SK-N-SH (cell line): ENCODE measurements at regions not wholly inside any gene's neighbourhood (a gene's known extent, or its start where the extent isn't known, plus 50 kb on each side); places are given as distances from the start of the nearest gene placed in this dataset.
"Not testable (repeated sequence)": the region's sequence is repeated elsewhere in the genome, so short reads cannot be mapped to it uniquely, and the experiment has no call there.

Experiments
- CTCF ChIA-PET: fragments of 300-600, 350-600 bp; formaldehyde crosslinking; extraction: SDS; loops from one replicate; lab custom pipeline; 2021; lab: Yijun Ruan, JAX
- POLR2A ChIA-PET: fragments of 350-600 bp; sonication (Branson Sonifier 250); formaldehyde crosslinking; extraction: SDS; loops from one replicate; lab custom pipeline; 2020; ENCODE audit warnings: antibody characterized with exemption, inconsistent platforms; lab: Yijun Ruan, JAX
- DNase-seq: peaks from one replicate; pipeline ENCODE4 v3.0.0; 2012
- H2AFZ ChIP-seq: fragments of 200-600 bp; sonication (generic); 2 replicates; pipeline ENCODE4 v1.8.1; 2016; ENCODE audit warnings: antibody characterized with exemption, mild to moderate bottlenecking, low read depth
- H3F3A ChIP-seq: fragments of 200-600 bp; sonication (generic); replicated peaks from 2 replicates; pipeline ENCODE3; 2016; ENCODE audit warnings: antibody characterized with exemption, mild to moderate bottlenecking; ENCODE audit not compliant: insufficient read depth
- H3K27ac ChIP-seq, 2 experiments: fragments of 200-500 bp in 1 of 2; fragments of 200-600 bp in 1 of 2; sonication (Bioruptor generic) in 1 of 2; sonication (generic), shearing (Covaris generic) in 1 of 2; 2 replicates each; pipeline versions ENCODE4 v1.5.1 to v1.6.1; 2014 to 2016; ENCODE audit warnings: low read depth in 2 of 2, inconsistent platforms in 1 of 2, low read length in 1 of 2, mild to moderate bottlenecking in 1 of 2, mixed read lengths in 1 of 2
- H3K27me3 ChIP-seq: fragments of 200-600 bp; sonication (generic), shearing (Covaris generic); 2 replicates; pipeline ENCODE4 v1.6.1; 2016; ENCODE audit warnings: mixed run types; ENCODE audit not compliant: insufficient read depth
- H3K36me3 ChIP-seq, 2 experiments: fragments of 200-500 bp in 1 of 2; fragments of 200-600 bp in 1 of 2; sonication (Bioruptor generic) in 1 of 2; sonication (generic) in 1 of 2; replicated peaks in 1 of 2; 2 replicates each; pipeline versions ENCODE3 to v1.5.1; 2014 to 2016; ENCODE audit warnings: low read length in 1 of 2, mild to moderate bottlenecking in 1 of 2; ENCODE audit not compliant: insufficient read depth in 2 of 2, control insufficient read depth in 1 of 2
- H3K4me1 ChIP-seq, 2 experiments: fragments of 200-500 bp in 1 of 2; fragments of 200-600 bp in 1 of 2; sonication (Bioruptor generic) in 1 of 2; sonication (generic), shearing (Covaris generic) in 1 of 2; 2 replicates each; pipeline versions ENCODE4 v1.5.1 to v1.6.1; 2014 to 2016; ENCODE audit warnings: low read depth in 1 of 2, low read length in 1 of 2, mixed run types in 1 of 2; ENCODE audit not compliant: insufficient read depth in 2 of 2, control insufficient read depth in 1 of 2
- H3K4me2 ChIP-seq: fragments of 200-600 bp; sonication (generic), shearing (Covaris generic); 2 replicates; pipeline ENCODE4 v1.6.1; 2017; ENCODE audit warnings: mixed run types
- H3K4me3 ChIP-seq, 2 experiments: fragments of 200-500 bp in 1 of 2; fragments of 200-600 bp in 1 of 2; sonication (Bioruptor generic) in 1 of 2; sonication (generic), shearing (Covaris generic) in 1 of 2; 2 replicates each; pipeline versions ENCODE4 v1.5.1 to v1.8.1; 2014 to 2016; ENCODE audit warnings: low read depth in 2 of 2, inconsistent platforms in 1 of 2, low read length in 1 of 2, mild to moderate bottlenecking in 1 of 2, mixed read lengths in 1 of 2, moderate library complexity in 1 of 2
- H3K79me2 ChIP-seq: fragments of 200-600 bp; sonication (generic); 2 replicates; pipeline ENCODE4 v1.8.1; 2017; ENCODE audit warnings: mild to moderate bottlenecking; ENCODE audit not compliant: insufficient read depth
- H3K9ac ChIP-seq: fragments of 200-600 bp; sonication (generic); 2 replicates; pipeline ENCODE4 v1.6.1; 2017; ENCODE audit warnings: mixed run types
- H3K9me2 ChIP-seq: fragments of 200-600 bp; sonication (generic); 2 replicates; pipeline ENCODE4 v1.6.1; 2017; ENCODE audit warnings: mixed run types
- H3K9me3 ChIP-seq: fragments of 200-600 bp; sonication (generic); 2 replicates; pipeline ENCODE4 v1.6.1; 2017; ENCODE audit warnings: mixed run types, mild to moderate bottlenecking, moderate library complexity
- H4K20me1 ChIP-seq: fragments of 200-600 bp; sonication (generic); 2 replicates; pipeline ENCODE4 v1.6.1; 2017; ENCODE audit warnings: mild to moderate bottlenecking, mixed run types; ENCODE audit not compliant: insufficient read depth
- CHD2 ChIP-seq: fragments of 150-350 bp; IDR thresholded peaks from 2 replicates; pipeline ENCODE4 v1.6.1; 2018; ENCODE audit warnings: low read length; ENCODE audit not compliant: partially characterized antibody
- ELF1 ChIP-seq: IDR thresholded peaks from 2 replicates; pipeline ENCODE4 v1.4.0; 2012
- FOXJ3 ChIP-seq: sonication (generic); formaldehyde crosslinking; IDR thresholded peaks from 2 replicates; pipeline ENCODE4 v1.5.1; 2020; ENCODE audit warnings: mild to moderate bottlenecking, missing genetic modification reagents
- FOXM1 ChIP-seq: IDR thresholded peaks from 2 replicates; pipeline ENCODE4 v1.4.0; 2012; ENCODE audit warnings: low read depth, mild to moderate bottlenecking
- GATA2 ChIP-seq: sonication (generic); formaldehyde crosslinking; IDR thresholded peaks from 2 replicates; pipeline ENCODE4 v1.5.0; 2020; ENCODE audit warnings: mild to moderate bottlenecking, missing genetic modification reagents
- NFIC ChIP-seq: IDR thresholded peaks from 2 replicates; pipeline ENCODE4 v1.4.0; 2012; ENCODE audit warnings: borderline replicate concordance
- POLR2AphosphoS5 ChIP-seq: IDR thresholded peaks from 2 replicates; pipeline ENCODE4 v1.6.1; 2012; ENCODE audit warnings: low read depth, low read length
- RCOR1 ChIP-seq: fragments of 150-350 bp; IDR thresholded peaks from 2 replicates; pipeline ENCODE4 v1.6.1; 2017; ENCODE audit warnings: antibody characterized with exemption, low read length
- RFX5 ChIP-seq: IDR thresholded peaks from 2 replicates; pipeline ENCODE4 v1.6.1; 2012; ENCODE audit warnings: mild to moderate bottlenecking, improper control_type of control experiment, low read length
- TAF1 ChIP-seq: IDR thresholded peaks from 2 replicates; pipeline ENCODE4 v1.6.1; 2012; ENCODE audit warnings: low read depth, mild to moderate bottlenecking, low read length, moderate library complexity, borderline replicate concordance
- TEAD4 ChIP-seq: IDR thresholded peaks from 2 replicates; pipeline ENCODE4 v1.4.0; 2012; ENCODE audit warnings: mild to moderate bottlenecking, borderline replicate concordance; ENCODE audit not compliant: insufficient read depth
- WGBS: methylation state at CpG from one replicate; pipeline ENCODE4 v1.1.6; 2017; ENCODE audit warnings: low lambda C conversion rate; 5-methylcytosine and 5-hydroxymethylcytosine counted together
- TF ChIP-seq, protein P1 (sequence below): fragments of 200-600 bp; sonication (generic); IDR thresholded peaks from 2 replicates; pipeline ENCODE4 v1.6.1; 2017; ENCODE audit warnings: antibody characterized with exemption, mild to moderate bottlenecking, moderate library complexity
- TF ChIP-seq, protein P2 (sequence below): IDR thresholded peaks from 2 replicates; pipeline ENCODE4; 2012
- TF ChIP-seq, protein P3 (sequence below): IDR thresholded peaks from 2 replicates; pipeline ENCODE4 v1.4.0; 2012; ENCODE audit warnings: low read depth
- TF ChIP-seq, protein P4 (sequence below): IDR thresholded peaks from 2 replicates; pipeline ENCODE4 v1.4.0; 2012; ENCODE audit warnings: low read depth, borderline replicate concordance

DNA sequence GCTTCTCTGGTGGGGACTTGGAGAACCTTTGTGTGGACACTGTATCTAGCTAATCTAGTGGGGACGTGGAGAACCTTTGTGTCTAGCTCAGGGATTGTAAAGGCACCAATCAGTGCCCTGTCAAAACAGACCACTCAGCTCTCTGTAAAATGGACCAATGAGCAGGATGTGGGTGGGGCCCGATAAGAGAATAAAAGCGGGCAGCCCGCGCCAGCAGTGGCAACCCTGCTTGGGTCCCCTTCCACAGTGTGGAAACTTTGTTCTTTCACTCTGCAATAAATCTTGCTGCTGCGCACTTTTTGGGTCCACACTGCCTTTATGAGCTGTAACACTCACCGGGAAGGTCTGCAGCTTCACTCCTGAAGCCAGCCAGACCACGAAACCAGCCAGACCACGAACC, 365.4 kb downstream of the DNAH5 start:
- CTCF ChIA-PET, H3K9me3 ChIP-seq, H3K4me2 ChIP-seq, H3K79me2 ChIP-seq, H3K4me3 ChIP-seq, H3K36me3 ChIP-seq, H4K20me1 ChIP-seq, H3K27ac ChIP-seq, H3K9ac ChIP-seq, H3K4me1 ChIP-seq, H3F3A ChIP-seq, H2AFZ ChIP-seq, H3K9me2 ChIP-seq, H3K27me3 ChIP-seq, DNase-seq, POLR2A ChIA-PET: not testable (repeated sequence)
- WGBS = 33% methylated on average over 9 of the region's 9 CpGs

DNA sequence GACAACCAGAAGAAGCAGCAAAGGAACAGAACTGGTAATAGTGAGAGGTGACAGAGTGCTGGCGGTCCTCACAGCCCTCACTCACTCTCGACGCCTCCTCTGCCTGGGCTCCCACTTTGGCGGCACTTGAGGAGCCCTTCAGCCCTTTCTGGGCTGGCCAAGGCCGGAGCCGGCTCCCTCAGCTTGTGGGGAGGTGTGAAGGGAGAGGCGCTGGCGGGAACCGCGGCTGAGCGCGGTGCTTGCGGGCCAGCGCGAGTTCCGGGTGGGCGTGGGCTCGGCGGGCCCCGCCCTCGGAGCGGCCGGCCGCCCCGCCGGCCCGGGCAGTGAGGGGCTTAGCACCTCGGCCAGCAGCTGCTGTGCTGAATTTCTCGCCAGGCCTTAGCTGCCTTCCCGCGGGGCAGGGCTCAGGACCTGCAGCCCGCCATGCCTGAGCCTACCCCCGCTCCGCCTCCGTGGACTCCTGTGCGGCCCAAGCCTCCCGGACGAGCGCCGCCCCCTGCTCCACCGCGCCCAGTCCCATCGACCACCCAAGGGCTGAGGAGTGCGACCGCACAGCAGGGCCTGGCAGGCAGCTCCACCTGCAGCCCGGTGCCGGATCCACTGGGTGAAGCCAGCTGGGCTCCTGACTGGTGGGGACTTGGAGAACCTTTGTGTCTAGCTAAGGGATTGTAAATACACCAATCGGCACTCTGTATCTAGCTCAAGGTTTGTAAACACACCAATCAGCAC, 366.0 kb downstream of the DNAH5 start:
- H3K27me3 ChIP-seq, H3F3A ChIP-seq, CTCF ChIA-PET, H3K36me3 ChIP-seq, POLR2A ChIA-PET, H3K4me2 ChIP-seq, H3K9me2 ChIP-seq, H3K9me3 ChIP-seq, H3K79me2 ChIP-seq, H2AFZ ChIP-seq, H3K4me3 ChIP-seq, H3K9ac ChIP-seq, DNase-seq, H3K4me1 ChIP-seq, H4K20me1 ChIP-seq, H3K27ac ChIP-seq: not testable (repeated sequence)
- WGBS = 56% methylated on average over 8 of the region's 48 CpGs

DNA sequence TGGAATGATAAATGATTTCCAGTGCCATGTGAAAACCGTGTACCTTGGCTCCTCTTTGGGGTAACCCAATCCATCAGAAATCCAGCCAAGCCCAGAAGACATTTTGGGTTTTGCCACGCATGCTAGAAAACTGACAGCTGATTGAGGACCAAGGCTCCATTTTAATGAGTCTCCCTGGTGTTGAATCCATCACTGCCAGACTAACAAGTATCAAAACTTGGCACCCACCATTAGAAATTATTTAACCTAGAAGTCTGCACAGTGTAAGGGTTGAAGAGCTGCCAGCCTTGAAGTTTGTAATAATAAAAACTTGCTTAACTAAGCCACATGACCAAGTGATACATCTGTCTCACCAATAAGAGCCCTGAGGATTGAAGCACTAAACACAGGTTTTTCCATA, 369.9 kb downstream of the DNAH5 start:
- H3K79me2 ChIP-seq = no peaks in the 10 kb centered on the region
- no peaks in the 10 kb centered on the region for H3K9me3 ChIP-seq
- no peaks in the 10 kb centered on the region for H3K4me1 ChIP-seq
- H3K4me2 ChIP-seq = no peak overlapping the region
- no peak overlapping the region for H3K9ac ChIP-seq
- ChIA-PET POLR2A (no interaction called here), CTCF (interaction anchor here (1.0 kb wide), 1 partner anchor 155 kb away, joined by 3 read pairs; no protein-coding TSS in a partner anchor)
- H3K27ac ChIP-seq = no peak overlapping the region
- H4K20me1 ChIP-seq = no peaks in the 10 kb centered on the region
- no peak overlapping the region for H3K4me3 ChIP-seq
- WGBS = 14% methylated on average over 2 of the region's 2 CpGs
- DNase-seq = no peak
- H3F3A ChIP-seq = no peaks in the 10 kb centered on the region
- H3K27me3 ChIP-seq = no peaks in the 10 kb centered on the region
- no peaks in the 10 kb centered on the region for H3K36me3 ChIP-seq
- H2AFZ ChIP-seq = no peak overlapping the region
- no peaks in the 10 kb centered on the region for H3K9me2 ChIP-seq
- no peak for TF ChIP-seq POLR2AphosphoS5
- TF ChIP-seq, protein P1, sequence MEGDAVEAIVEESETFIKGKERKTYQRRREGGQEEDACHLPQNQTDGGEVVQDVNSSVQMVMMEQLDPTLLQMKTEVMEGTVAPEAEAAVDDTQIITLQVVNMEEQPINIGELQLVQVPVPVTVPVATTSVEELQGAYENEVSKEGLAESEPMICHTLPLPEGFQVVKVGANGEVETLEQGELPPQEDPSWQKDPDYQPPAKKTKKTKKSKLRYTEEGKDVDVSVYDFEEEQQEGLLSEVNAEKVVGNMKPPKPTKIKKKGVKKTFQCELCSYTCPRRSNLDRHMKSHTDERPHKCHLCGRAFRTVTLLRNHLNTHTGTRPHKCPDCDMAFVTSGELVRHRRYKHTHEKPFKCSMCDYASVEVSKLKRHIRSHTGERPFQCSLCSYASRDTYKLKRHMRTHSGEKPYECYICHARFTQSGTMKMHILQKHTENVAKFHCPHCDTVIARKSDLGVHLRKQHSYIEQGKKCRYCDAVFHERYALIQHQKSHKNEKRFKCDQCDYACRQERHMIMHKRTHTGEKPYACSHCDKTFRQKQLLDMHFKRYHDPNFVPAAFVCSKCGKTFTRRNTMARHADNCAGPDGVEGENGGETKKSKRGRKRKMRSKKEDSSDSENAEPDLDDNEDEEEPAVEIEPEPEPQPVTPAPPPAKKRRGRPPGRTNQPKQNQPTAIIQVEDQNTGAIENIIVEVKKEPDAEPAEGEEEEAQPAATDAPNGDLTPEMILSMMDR = no peak
- TF ChIP-seq TAF1 = no peak
- no peak for TF ChIP-seq TEAD4
- TF ChIP-seq, protein P2, sequence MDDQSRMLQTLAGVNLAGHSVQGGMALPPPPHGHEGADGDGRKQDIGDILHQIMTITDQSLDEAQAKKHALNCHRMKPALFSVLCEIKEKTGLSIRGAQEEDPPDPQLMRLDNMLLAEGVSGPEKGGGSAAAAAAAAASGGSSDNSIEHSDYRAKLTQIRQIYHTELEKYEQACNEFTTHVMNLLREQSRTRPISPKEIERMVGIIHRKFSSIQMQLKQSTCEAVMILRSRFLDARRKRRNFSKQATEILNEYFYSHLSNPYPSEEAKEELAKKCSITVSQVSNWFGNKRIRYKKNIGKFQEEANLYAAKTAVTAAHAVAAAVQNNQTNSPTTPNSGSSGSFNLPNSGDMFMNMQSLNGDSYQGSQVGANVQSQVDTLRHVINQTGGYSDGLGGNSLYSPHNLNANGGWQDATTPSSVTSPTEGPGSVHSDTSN = no peak
- no peak for TF ChIP-seq ELF1
- TF ChIP-seq, protein P3, sequence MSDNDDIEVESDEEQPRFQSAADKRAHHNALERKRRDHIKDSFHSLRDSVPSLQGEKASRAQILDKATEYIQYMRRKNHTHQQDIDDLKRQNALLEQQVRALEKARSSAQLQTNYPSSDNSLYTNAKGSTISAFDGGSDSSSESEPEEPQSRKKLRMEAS = no peak
- no peak for TF ChIP-seq FOXM1
- TF ChIP-seq RCOR1 = no peak
- TF ChIP-seq, protein P4, sequence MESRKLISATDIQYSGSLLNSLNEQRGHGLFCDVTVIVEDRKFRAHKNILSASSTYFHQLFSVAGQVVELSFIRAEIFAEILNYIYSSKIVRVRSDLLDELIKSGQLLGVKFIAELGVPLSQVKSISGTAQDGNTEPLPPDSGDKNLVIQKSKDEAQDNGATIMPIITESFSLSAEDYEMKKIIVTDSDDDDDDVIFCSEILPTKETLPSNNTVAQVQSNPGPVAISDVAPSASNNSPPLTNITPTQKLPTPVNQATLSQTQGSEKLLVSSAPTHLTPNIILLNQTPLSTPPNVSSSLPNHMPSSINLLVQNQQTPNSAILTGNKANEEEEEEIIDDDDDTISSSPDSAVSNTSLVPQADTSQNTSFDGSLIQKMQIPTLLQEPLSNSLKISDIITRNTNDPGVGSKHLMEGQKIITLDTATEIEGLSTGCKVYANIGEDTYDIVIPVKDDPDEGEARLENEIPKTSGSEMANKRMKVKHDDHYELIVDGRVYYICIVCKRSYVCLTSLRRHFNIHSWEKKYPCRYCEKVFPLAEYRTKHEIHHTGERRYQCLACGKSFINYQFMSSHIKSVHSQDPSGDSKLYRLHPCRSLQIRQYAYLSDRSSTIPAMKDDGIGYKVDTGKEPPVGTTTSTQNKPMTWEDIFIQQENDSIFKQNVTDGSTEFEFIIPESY = no peak
- no peak for TF ChIP-seq FOXJ3
- no peak for TF ChIP-seq CHD2
- no peak for TF ChIP-seq NFIC
- no peak for TF ChIP-seq GATA2
- TF ChIP-seq RFX5 = no peak
